OCI-LY7 (cell line): ENCODE measurements at regions not wholly inside any gene's neighbourhood (a gene's known extent, or its start where the extent isn't known, plus 50 kb on each side); places are given as distances from the start of the nearest gene placed in this dataset.

Source experiments
- CTCF ChIP-seq: fragments of 200-600 bp; sonication (generic); conservative IDR thresholded peaks from 2 replicates; pipeline ENCODE4 v1.5.1; 2014; ENCODE audit warnings: mild to moderate bottlenecking, antibody characterized with exemption, low read length, moderate library complexity, mixed read lengths
- EZH2phosphoT487 ChIP-seq: fragments of 200-600 bp; sonication (generic); IDR thresholded peaks from 2 replicates; pipeline ENCODE4 v1.6.1; 2018; ENCODE audit warnings: low read depth, borderline replicate concordance, mild to moderate bottlenecking, mixed run types, antibody characterized with exemption, low read length, moderate library complexity, mixed read lengths

- TF ChIP-seq CTCF (no peak), EZH2phosphoT487 (no peak)
Measured at GRCh38 chr12:97250483-97250882, 212.1 kb upstream of the RMST start.
